HL-60 (cell line): ENCODE measurements at regions not wholly inside any gene's neighbourhood (a gene's known extent, or its start where the extent isn't known, plus 50 kb on each side); places are given as distances from the start of the nearest gene placed in this dataset.

Experiments used
- GABPA ChIP-seq: IDR thresholded peaks from 2 replicates; pipeline ENCODE4 v1.6.1; 2012; ENCODE audit warnings: low read depth
- POLR2AphosphoS5 ChIP-seq: IDR thresholded peaks from 2 replicates; pipeline ENCODE4 v1.6.1; 2012; ENCODE audit warnings: low read depth
- TF ChIP-seq, protein P1 (sequence below): IDR thresholded peaks from one replicate; pipeline ENCODE4 v1.5.1; 2011; ENCODE audit warnings: low read length, control low read depth, inconsistent platforms; ENCODE audit not compliant: insufficient read depth

DNA sequence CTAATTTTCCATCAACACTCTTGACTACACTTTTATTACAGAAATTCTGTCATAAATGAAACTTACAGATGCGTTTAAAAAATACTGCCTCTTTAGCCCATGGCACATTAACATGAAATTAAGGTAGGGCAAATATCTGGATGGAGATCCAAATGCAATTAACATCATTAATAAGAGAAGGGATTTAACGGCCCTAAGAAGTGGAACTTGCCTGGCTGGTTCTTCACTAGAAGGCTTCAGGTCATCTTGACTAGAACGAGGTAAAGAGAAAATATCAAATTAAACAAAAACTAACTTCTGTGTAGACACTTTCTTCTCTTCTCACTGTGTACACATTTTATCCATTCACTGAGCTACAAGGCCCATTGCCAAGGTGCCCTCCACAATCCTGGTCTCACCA is 1093.4 kb downstream of the EFNB2 start:
- TF ChIP-seq GABPA (no peak), POLR2AphosphoS5 (no peak)
- TF ChIP-seq, protein P1, sequence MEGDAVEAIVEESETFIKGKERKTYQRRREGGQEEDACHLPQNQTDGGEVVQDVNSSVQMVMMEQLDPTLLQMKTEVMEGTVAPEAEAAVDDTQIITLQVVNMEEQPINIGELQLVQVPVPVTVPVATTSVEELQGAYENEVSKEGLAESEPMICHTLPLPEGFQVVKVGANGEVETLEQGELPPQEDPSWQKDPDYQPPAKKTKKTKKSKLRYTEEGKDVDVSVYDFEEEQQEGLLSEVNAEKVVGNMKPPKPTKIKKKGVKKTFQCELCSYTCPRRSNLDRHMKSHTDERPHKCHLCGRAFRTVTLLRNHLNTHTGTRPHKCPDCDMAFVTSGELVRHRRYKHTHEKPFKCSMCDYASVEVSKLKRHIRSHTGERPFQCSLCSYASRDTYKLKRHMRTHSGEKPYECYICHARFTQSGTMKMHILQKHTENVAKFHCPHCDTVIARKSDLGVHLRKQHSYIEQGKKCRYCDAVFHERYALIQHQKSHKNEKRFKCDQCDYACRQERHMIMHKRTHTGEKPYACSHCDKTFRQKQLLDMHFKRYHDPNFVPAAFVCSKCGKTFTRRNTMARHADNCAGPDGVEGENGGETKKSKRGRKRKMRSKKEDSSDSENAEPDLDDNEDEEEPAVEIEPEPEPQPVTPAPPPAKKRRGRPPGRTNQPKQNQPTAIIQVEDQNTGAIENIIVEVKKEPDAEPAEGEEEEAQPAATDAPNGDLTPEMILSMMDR, result no peak
